Suprapubic skin (tissue), 3 donors: ENCODE measurements at regions not wholly inside any gene's neighbourhood (a gene's known extent, or its start where the extent isn't known, plus 50 kb on each side); places are given as distances from the start of the nearest gene placed in this dataset.

ENCODE experiments used
- EP300 ChIP-seq: sonication (generic); formaldehyde crosslinking; IDR thresholded peaks from one replicate; pipeline ENCODE4 v1.6.1; 2017; ENCODE audit warnings: antibody characterized with exemption
- POLR2A ChIP-seq, 2 donors: fragments of 450-650 bp; IDR thresholded peaks; one replicate each; pipeline ENCODE4 v1.6.1; 2017; ENCODE audit warnings: antibody characterized with exemption in 2 of 2, mild to moderate bottlenecking in 2 of 2, moderate library complexity in 2 of 2
- TF ChIP-seq, protein P1 (sequence below), 2 donors: fragments of 200-600 bp in 1 of 2; fragments of 450-650 bp in 1 of 2; sonication (generic) in 1 of 2; IDR thresholded peaks; one replicate each; pipeline ENCODE4 v1.5.1; 2016 to 2019; ENCODE audit warnings: antibody characterized with exemption in 2 of 2, mild to moderate bottlenecking in 1 of 2, moderate library complexity in 1 of 2

- TF ChIP-seq POLR2A (IDR thresholded peaks at IDR 0.05) (no peak), EP300 (no peak)
- TF ChIP-seq, protein P1, sequence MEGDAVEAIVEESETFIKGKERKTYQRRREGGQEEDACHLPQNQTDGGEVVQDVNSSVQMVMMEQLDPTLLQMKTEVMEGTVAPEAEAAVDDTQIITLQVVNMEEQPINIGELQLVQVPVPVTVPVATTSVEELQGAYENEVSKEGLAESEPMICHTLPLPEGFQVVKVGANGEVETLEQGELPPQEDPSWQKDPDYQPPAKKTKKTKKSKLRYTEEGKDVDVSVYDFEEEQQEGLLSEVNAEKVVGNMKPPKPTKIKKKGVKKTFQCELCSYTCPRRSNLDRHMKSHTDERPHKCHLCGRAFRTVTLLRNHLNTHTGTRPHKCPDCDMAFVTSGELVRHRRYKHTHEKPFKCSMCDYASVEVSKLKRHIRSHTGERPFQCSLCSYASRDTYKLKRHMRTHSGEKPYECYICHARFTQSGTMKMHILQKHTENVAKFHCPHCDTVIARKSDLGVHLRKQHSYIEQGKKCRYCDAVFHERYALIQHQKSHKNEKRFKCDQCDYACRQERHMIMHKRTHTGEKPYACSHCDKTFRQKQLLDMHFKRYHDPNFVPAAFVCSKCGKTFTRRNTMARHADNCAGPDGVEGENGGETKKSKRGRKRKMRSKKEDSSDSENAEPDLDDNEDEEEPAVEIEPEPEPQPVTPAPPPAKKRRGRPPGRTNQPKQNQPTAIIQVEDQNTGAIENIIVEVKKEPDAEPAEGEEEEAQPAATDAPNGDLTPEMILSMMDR (IDR thresholded peaks at IDR 0.05) = no peak
Observed at GRCh38 chr10:8255301-8255700, 200.8 kb downstream of the GATA3 start.
